HG03097 (cell line): ENCODE measurements at regions not wholly inside any gene's neighbourhood (a gene's known extent, or its start where the extent isn't known, plus 50 kb on each side); places are given as distances from the start of the nearest gene placed in this dataset.

Source experiments
- ATAC-seq: cut with Tn5 transposase; IDR thresholded peaks from one replicate; pipeline ENCODE4 v1.9.1; 2021; ENCODE audit not compliant: unreplicated experiment, low FRiP score

DNA sequence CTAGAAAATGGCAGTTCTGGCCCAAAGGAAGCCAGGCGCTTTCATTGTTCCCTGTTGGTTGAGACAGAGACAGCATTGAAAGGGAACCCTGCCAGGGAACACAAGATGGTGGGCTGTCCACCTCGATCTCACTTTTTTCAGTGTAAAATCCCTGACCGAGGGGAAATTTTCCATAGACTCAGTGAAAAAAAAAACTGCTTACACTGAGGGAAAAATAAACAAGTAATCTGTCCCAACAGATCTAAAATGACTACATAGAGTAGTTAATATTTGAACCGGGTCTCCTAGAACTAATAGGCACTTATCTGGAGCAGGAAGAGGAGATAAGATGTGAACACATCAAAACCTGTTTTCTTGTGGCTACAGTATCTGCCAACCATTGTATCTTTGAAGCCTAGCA is 763.4 kb upstream of the GOLIM4 start:
- no peak for ATAC-seq

GRCh38 chr3:168858327-168858726 is 762.6 kb upstream of the GOLIM4 start:
- ATAC-seq = no peak

DNA sequence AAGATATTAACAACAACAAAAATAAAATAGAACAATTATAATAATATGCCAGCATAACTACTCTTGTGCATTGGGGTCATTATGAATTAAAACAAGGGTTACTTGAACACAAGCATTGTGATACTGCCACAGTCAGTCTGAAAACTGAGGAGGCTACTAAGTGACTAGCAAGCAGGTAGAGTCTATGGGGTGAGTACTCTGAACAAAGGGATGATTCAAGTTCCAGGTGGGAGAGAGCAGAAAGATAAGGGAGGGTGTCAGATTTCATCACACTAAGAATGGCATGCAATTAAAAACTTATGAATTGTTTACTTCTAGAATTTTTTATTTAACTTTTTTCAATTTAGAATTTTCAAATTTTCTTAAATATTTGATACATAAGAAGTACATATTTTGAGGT is 754.4 kb upstream of the GOLIM4 start:
- no peak for ATAC-seq

- no peak for ATAC-seq
Measured at GRCh38 chr3:168847291-168847883, 751.7 kb upstream of the GOLIM4 start.

DNA sequence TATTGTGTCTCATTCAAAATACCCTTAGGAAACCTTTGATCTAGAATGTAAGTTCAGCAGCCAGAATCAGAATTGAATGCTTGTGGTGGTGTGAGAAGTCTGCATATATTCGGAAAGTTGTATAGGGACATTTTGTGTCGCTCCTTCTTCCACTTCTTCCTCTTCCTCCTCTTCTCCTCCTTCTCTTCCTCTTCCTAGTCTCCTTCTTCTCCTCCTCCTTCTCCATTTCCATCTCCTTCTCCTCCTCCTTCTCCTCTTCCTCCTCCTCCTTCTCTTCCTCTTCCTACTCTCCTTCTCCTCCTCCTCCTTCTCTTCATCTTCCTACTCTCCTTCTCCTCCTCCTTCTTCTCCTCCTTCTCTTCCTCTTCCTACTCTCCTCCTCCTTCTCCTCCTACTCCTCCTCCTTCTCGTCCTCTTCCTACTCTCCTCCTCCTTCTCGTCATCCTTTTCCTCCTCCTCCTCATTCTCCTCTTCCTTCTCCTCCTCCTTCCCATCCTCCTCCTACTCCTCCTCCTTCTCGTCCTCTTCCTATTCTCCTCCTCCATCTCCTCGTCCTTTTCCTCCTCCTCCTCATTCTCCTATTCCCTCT is 749.3 kb upstream of the GOLIM4 start:
- ATAC-seq = no peak

GRCh38 chr3:168844472-168844871 is 748.7 kb upstream of the GOLIM4 start:
- no peak for ATAC-seq

GRCh38 chr3:168843481-168843880 is 747.8 kb upstream of the GOLIM4 start:
- ATAC-seq = no peak

- no peak for ATAC-seq
Measured at GRCh38 chr3:168839653-168840052, 743.9 kb upstream of the GOLIM4 start.

GRCh38 chr3:168834558-168834957 is 738.8 kb upstream of the GOLIM4 start:
- no peak for ATAC-seq

DNA sequence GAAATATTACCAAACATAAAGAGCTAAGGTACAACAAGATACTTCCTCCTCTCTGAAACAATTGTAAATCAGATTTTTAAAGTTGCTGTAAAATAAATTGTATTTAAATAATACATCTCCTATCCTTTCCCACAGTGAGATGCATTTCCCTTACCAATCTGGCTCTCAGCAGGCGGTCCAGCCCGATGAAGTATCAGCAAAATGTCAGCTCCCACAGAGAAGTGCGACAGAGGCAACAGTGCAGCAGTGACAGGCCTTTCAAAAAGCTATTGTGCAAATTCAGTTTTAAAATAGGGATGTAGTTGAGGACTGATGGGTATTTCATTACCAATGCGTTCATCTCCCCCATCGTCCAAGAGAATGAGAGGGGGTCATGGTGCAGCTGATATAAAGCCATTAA is 733.2 kb upstream of the GOLIM4 start:
- ATAC-seq = no peak

GRCh38 chr3:168828536-168828935 is 732.8 kb upstream of the GOLIM4 start:
- ATAC-seq = no peak

DNA sequence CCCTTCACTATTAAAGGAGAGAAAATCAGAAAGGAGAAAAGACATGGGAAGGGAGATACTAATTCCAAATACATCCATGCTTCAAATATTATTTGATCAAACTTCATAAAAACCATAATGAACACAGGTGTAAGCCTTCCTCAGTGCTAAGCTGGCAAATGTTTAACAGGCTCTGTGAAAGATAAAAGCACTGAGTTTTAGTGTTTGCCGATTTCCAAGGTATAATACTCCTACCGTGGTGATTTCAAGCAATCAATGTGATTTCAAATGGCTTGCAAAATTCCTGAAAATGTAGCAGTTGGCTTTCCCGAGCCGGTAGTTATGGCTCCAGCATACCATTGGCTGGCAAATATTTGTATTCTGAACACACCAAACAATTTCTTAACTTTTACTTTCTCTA is 732.3 kb upstream of the GOLIM4 start:
- ATAC-seq = no peak

DNA sequence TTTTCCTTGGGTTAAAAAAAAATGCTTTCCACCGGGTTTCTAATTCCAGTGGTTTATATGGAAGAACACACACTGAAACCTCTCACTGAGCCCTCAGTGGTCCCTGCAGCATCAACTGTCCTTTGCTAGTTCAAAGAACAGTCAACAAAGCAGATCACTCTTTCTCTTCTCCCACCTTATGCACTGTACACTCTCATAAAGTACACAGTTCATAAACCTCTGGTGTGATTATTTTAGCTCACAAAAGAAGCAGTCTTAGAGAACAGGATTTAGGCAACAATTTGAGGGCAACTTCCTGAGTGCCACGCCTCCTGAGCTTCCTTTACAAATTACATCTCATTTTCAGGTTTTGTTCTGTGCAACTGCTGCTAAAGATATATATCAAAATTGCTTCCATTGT is 728.4 kb upstream of the GOLIM4 start:
- no peak for ATAC-seq

DNA sequence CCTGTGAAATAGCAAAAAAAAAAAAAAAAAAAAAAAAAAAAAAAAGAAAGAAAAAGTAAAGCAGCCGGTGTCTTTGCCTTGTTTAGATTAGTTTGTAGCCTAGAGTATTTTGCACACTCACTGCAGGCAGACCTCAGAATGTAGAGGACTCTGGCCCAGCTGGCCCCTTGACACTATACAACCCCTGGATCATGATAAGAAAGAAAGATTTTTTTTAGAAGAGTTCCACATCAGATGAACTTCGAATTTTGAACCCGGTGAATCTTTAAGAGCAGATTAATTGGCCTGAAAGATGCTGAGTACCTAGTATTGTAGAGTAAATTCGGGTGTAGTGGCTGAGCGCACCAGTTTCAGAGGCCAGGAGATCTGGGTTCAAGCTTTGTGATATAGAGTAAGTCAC is 727.7 kb upstream of the GOLIM4 start:
- ATAC-seq = no peak

- no peak for ATAC-seq
Measured at GRCh38 chr3:168820810-168821415, 725.2 kb upstream of the GOLIM4 start.

GRCh38 chr3:168817177-168817576 is 721.5 kb upstream of the GOLIM4 start:
- no peak for ATAC-seq

GRCh38 chr3:168815946-168816345 is 720.2 kb upstream of the GOLIM4 start:
- ATAC-seq = no peak

GRCh38 chr3:168813225-168813802 is 717.6 kb upstream of the GOLIM4 start:
- no peak for ATAC-seq

DNA sequence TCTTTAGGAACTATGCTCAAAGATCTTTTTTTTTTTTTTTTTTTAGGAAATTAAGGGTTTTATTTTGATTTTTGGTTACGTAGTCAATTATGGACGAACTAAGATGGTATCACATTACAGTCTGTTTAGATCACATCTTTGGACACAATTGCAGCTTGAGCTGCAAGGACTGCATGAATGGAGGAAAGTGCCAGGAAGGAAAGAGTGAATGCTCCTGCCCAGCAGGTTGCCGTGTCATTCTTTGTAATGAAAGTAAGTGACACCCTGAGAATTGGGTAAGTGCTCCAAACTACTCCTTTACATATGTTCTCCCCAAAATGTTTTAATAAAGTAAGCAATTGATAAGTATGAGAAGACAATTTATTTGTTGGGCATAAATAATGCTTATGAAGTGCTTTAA is 716.5 kb upstream of the GOLIM4 start:
- ATAC-seq = no peak

DNA sequence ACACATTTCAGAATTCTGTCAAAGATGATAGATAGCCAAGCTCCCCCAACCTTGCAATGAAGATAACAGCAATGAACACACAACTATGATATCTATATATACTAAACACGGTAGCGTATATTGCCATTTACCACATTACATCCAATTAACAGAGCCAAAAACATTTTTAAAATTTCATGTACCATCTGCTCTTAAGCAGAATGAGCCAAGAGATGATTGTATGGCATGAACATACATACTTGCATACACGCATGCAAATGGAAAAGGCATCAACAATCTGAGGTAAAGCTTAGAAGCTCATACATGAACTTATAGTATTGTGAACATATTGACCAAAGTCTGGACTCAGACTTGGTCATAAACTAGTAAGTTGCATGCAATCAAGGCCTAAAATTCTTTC is 712.9 kb upstream of the GOLIM4 start:
- no peak for ATAC-seq

DNA sequence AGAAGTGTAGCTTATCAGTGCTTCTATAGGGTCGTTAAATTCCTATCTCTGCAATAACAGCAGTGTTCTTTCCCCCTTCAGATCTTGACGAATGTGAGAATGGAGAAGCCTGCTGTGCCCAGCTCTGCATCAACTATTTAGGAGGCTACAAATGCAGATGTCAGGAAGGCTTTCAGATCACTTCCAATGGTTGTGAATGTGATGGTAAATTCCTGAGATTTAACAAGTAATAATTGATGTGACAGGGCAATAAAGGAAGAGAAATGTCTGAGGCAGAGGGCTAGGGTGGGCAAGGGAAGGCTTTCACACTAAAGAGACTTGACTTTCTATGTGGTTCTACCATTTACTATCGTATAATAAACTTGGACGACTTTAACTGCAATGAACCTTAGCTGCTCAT is 711.7 kb upstream of the GOLIM4 start:
- no peak for ATAC-seq

GRCh38 chr3:168806871-168807270 is 711.1 kb upstream of the GOLIM4 start:
- no peak for ATAC-seq
